Jurkat, Clone E6-1 (cell line): ENCODE measurements at regions not wholly inside any gene's neighbourhood (a gene's known extent, or its start where the extent isn't known, plus 50 kb on each side); places are given as distances from the start of the nearest gene placed in this dataset.

Experiments
- DNase-seq: peaks from one replicate; pipeline ENCODE4 v3.0.0-alpha.2; 2011; ENCODE audit warnings: low read depth, low spot score
- H3K4me3 ChIP-seq: 2 replicates; pipeline ENCODE4 v1.5.1; 2011; ENCODE audit warnings: mild to moderate bottlenecking, low read length, control low read depth, moderate library complexity

- no peak for DNase-seq
- H3K4me3 ChIP-seq = no peak overlapping the region
Observed at GRCh38 chr11:92667486-92668152, 301.8 kb upstream of the MTNR1B start.

GRCh38 chr11:92670308-92670890, 299.1 kb upstream of the MTNR1B start:
- DNase-seq = no peak

GRCh38 chr11:92671081-92671480, 298.4 kb upstream of the MTNR1B start:
- DNase-seq = no peak

More at GRCh38 chr11:92670308-92670890, 299.1 kb upstream of the MTNR1B start:
- no peak overlapping the region for H3K4me3 ChIP-seq

GRCh38 chr11:92675303-92675702, 294.1 kb upstream of the MTNR1B start:
- no peak for DNase-seq
- no peak overlapping the region for H3K4me3 ChIP-seq

More at GRCh38 chr11:92671081-92671480, 298.4 kb upstream of the MTNR1B start:
- no peak overlapping the region for H3K4me3 ChIP-seq

- DNase-seq = no peak
- H3K4me3 ChIP-seq = no peak overlapping the region
Observed at GRCh38 chr11:92675810-92676209, 293.6 kb upstream of the MTNR1B start.

- DNase-seq = no peak
- no peak overlapping the region for H3K4me3 ChIP-seq
Observed at GRCh38 chr11:92678008-92678611, 291.3 kb upstream of the MTNR1B start.

DNA sequence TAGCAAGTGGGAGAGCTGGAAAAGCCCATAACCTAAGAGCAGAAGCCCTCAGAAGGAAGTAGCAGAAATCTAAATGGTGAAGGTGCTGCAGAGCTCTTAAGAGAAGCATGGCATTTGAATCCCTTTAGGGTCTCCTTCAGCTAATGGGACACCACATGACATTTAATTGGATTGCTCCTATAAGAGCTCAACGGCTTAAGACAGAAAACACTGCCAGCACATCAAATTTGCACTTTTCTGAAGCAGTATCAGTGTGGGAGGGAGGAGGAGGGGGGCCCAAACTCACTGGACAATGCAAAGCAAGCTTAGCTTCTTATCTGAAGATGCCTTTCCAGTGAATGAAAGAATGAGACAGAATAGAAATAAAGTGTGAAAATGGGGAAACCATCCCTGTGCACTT, 287.9 kb upstream of the MTNR1B start:
- no peak for DNase-seq
- H3K4me3 ChIP-seq = no peak overlapping the region

DNA sequence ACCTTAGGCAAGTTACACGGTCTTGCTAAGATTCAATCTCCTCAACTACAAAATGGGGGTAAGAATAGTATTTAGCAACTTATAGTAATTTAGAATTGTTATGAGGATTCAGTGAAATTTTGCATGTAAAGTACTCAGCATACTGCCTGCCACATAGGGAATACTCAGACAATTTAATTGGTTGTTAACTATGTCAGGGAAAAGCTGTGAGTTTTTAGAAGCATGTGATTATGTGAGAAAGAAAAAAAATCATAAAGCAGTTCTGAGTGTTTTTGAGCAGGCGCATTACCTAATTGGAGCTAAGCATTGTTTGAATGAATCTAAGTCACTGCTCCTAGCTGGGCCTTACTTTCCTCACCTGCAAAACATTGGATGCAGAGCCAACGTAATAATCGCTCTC, 287.3 kb upstream of the MTNR1B start:
- no peak overlapping the region for H3K4me3 ChIP-seq
- DNase-seq = no peak

GRCh38 chr11:92682952-92683351, 286.5 kb upstream of the MTNR1B start:
- DNase-seq = no peak

GRCh38 chr11:92685049-92685448, 284.4 kb upstream of the MTNR1B start:
- no peak for DNase-seq
- H3K4me3 ChIP-seq = no peak overlapping the region

More at GRCh38 chr11:92682952-92683351, 286.5 kb upstream of the MTNR1B start:
- H3K4me3 ChIP-seq = no peak overlapping the region

GRCh38 chr11:92687724-92688123, 281.7 kb upstream of the MTNR1B start:
- H3K4me3 ChIP-seq = no peak overlapping the region
- DNase-seq = no peak

DNA sequence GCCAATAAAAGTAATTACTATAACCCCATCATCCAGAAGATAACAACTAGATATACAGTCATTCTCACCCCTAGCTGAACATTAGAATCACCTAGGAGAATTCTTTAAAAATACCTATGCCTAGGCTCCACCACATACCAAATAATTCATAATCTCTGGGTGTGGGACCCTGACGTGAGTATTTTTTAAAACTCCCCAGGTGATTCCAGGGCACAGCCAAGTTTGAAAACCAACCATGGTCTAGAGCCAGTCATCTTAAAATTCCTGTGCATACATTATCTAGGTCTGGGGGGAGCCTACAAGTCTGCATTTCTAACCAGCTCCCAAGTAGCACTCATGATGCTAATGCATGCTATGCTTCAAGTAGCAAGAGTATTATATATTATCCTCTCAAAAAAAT, 281.0 kb upstream of the MTNR1B start:
- DNase-seq = no peak
- no peak overlapping the region for H3K4me3 ChIP-seq

GRCh38 chr11:92692826-92693546, 276.5 kb upstream of the MTNR1B start:
- no peak for DNase-seq
- no peak overlapping the region for H3K4me3 ChIP-seq

DNA sequence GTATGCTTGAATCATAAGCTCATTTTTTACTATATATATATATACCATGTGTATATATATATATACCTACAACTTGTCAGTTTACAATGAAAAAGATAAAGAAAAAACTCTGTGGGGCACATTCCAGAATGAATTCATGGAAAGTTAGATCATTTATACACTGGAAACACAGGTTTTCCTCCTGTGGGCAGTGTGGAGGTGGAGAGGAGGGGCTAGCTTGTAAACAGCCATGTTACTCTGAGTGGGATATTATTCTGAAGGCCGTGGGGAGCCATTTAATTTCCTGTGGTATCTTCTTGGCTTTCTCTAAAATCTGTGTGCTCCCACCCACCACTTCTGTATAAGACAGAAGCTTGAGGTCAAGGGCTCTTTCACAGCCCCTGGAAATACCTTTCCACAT, 273.4 kb upstream of the MTNR1B start:
- DNase-seq = no peak
- no peak overlapping the region for H3K4me3 ChIP-seq

DNA sequence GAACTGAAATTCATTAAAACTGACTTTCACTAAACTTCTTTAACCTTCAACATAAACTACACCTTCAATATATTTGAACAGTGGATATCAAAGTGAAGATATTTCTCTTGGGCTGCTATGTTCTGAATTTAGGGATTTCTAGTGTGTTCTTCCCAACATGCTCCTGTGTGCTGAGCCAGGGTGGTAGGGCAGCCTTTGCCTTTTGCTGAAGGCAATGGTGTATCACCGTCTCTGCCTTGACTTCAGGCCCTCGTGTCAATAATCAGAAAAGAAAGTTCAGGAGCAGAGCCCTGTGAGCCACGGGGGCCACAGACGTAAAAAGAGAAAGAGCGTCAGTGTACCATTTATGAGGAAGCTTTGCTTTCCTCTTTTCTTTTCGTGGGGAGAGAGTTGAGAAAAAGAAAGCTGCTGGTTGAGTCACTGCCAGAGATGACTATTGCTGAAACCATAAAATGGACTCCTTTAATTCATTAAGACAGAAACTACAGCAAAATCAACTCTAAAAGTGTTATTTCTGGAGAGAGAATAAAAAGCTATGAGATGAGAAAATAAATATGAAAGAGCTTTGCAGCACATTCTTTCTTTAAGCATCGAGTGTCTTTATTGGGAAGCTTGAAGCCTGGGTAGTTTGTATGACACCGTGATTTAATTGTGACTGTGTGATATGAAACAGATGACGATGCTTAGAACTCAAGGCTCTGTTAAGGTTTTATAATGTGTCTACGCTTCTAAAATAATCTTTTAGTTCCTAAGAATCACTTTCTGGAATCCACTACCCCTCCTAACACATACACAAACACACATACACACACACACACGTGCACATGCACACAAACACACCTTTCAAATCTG, 271.8 kb upstream of the MTNR1B start:
- DNase-seq = no peak
- H3K4me3 ChIP-seq = no peak overlapping the region

DNA sequence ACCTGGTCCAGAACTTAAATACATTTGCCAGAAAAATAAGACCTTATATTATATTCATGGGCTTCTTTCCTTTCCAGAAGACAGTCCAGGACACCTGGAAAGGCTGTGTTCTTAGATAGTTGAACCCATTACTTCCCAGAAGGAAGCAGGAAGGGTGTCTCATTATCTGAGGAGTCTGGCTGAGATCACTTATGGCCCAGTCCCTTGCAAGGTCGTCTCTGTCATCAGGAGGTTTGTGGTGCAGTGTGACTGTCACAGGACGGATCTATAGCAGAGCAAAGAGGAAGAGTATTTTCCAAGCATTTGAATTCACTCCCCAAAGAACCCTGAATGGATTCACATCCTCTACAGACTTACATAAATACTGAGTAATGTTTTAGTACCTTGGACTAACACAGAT, 270.7 kb upstream of the MTNR1B start:
- DNase-seq = no peak
- H3K4me3 ChIP-seq = no peak overlapping the region

- no peak overlapping the region for H3K4me3 ChIP-seq
- DNase-seq = no peak
Observed at GRCh38 chr11:92702037-92702804, 267.2 kb upstream of the MTNR1B start.

GRCh38 chr11:92702805-92703448, 266.5 kb upstream of the MTNR1B start:
- no peak overlapping the region for H3K4me3 ChIP-seq
- no peak for DNase-seq
